ENCODE measurements at regions not wholly inside any gene's neighbourhood (a gene's known extent, or its start where the extent isn't known, plus 50 kb on each side); places are given as distances from the start of the nearest gene placed in this dataset.

GRCh38 chr6:148629592-148630465, 117.0 kb upstream of the UST start:
- TF ChIP-seq CTCF (IDR thresholded peaks at IDR 0.05) = no peak
- no peak for TF ChIP-seq EZH2 (IDR thresholded peaks at IDR 0.05; ENCODE audit: borderline replicate concordance, insufficient read depth, low read depth, low read length, poor library complexity, severe bottlenecking)

Data from B cell (primary cell).